B cell (primary cell): ENCODE measurements at regions not wholly inside any gene's neighbourhood (a gene's known extent, or its start where the extent isn't known, plus 50 kb on each side); places are given as distances from the start of the nearest gene placed in this dataset.
"Not testable (repeated sequence)": the region's sequence is repeated elsewhere in the genome, so short reads cannot be mapped to it uniquely, and the experiment has no call there.

Experiments used
- ATAC-seq: fragments of 200-7000 bp; cut with Tn5 transposase; one replicate; pipeline ENCODE4 v1.10.0; 2021; ENCODE audit warnings: low read depth, mild to moderate bottlenecking, moderate number of reproducible peaks, moderate library complexity
- CTCF ChIA-PET: fragments of 350-600 bp; sonication (Branson Sonifier 250); formaldehyde crosslinking; loops from one replicate; lab custom pipeline; 2021; ENCODE audit warnings: antibody characterized with exemption, inconsistent platforms; lab: Charles Lee
- POLR2A ChIA-PET: fragments of 350-600 bp; sonication (Branson Sonifier 250); formaldehyde crosslinking; loops from one replicate; lab custom pipeline; 2021; ENCODE audit warnings: antibody characterized with exemption; lab: Charles Lee
- DNase-seq: peaks from one replicate; pipeline ENCODE4 v3.0.0; 2013
- H2AFZ ChIP-seq: 2 replicates; pipeline ENCODE4 v1.6.1; 2012; ENCODE audit warnings: mild to moderate bottlenecking, low read depth, low read length; ENCODE audit not compliant: insufficient read depth, poor library complexity, severe bottlenecking
- H3K27ac ChIP-seq, 2 donors: 1 replicate in 1 of 2; 2 replicates in 1 of 2; pipeline ENCODE4 v1.5.1; 2012 to 2013; ENCODE audit warnings: low read length in 2 of 2, mild to moderate bottlenecking in 2 of 2, moderate library complexity in 1 of 2
- H3K27me3 ChIP-seq, 4 experiments: fragments of 200-600 bp in 1 of 4; sonication (generic) in 1 of 4; replicated peaks in 1 of 4; 1 replicate in 2 of 4; 2 replicates in 2 of 4; pipeline versions ENCODE4 v1.6.1 to v1.7.0; 2013 to 2016; ENCODE audit warnings: low read length in 3 of 4, mild to moderate bottlenecking in 2 of 4, mixed read lengths in 1 of 4, moderate library complexity in 1 of 4; ENCODE audit not compliant: insufficient read depth in 4 of 4, control insufficient read depth in 3 of 4; ENCODE audit errors: control extremely low read depth in 1 of 4
- H3K36me3 ChIP-seq, 2 experiments: replicated peaks in 1 of 2; 1 replicate in 1 of 2; 2 replicates in 1 of 2; pipeline versions ENCODE4 v1.6.1 to v1.7.1; 2013; ENCODE audit warnings: low read length in 1 of 2; ENCODE audit not compliant: insufficient read depth in 2 of 2, control insufficient read depth in 1 of 2; ENCODE audit errors: control extremely low read depth in 1 of 2, extremely low read depth in 1 of 2
- H3K4me1 ChIP-seq, 2 donors: fragments of 200-600 bp in 1 of 2; sonication (generic) in 1 of 2; 1 replicate in 1 of 2; 2 replicates in 1 of 2; pipeline versions ENCODE4 v1.5.1 to v1.6.1; 2013 to 2017; ENCODE audit warnings: low read length in 2 of 2; ENCODE audit not compliant: control insufficient read depth in 2 of 2, insufficient read depth in 2 of 2
- H3K4me2 ChIP-seq: replicated peaks from 2 replicates; pipeline ENCODE3; 2012; ENCODE audit warnings: mild to moderate bottlenecking, low read depth, low read length; ENCODE audit not compliant: poor library complexity, severe bottlenecking
- H3K4me3 ChIP-seq, 5 experiments: fragments of 200-600 bp in 1 of 5; sonication (generic) in 1 of 5; 1 replicate in 3 of 5; 2 replicates in 2 of 5; pipeline versions ENCODE4 v1.5.1 to v1.7.0; 2011 to 2016; ENCODE audit warnings: low read length in 4 of 5, mild to moderate bottlenecking in 4 of 5, low read depth in 2 of 5, control low read depth in 1 of 5, moderate library complexity in 1 of 5; ENCODE audit not compliant: insufficient read depth in 1 of 5; ENCODE audit errors: control extremely low read depth in 1 of 5, extremely low read depth in 1 of 5
- H3K79me2 ChIP-seq: fragments of 200-600 bp; sonication (generic); one replicate; pipeline ENCODE4 v1.6.0; 2016; ENCODE audit warnings: low read length; ENCODE audit not compliant: control insufficient read depth, insufficient read depth
- H3K9ac ChIP-seq: fragments of 200-600 bp; sonication (generic); 2 replicates; pipeline ENCODE4 v1.6.1; 2017; ENCODE audit warnings: mild to moderate bottlenecking, low read length, moderate library complexity
- H3K9me3 ChIP-seq, 3 donors: one replicate each; pipeline versions ENCODE4 v1.6.1 to v1.7.1; 2013; ENCODE audit warnings: low read length in 2 of 3; ENCODE audit not compliant: control insufficient read depth in 2 of 3, insufficient read depth in 1 of 3; ENCODE audit errors: control extremely low read depth in 1 of 3
- H4K20me1 ChIP-seq: 2 replicates; pipeline ENCODE4 v1.6.0; 2012; ENCODE audit warnings: mild to moderate bottlenecking, low read length; ENCODE audit not compliant: insufficient read depth, control insufficient read depth, poor library complexity, severe bottlenecking
- H3K27ac Mint-ChIP-seq: one replicate; pipeline ENCODE4 v1.8.0; 2021; ENCODE audit warnings: mixed read lengths
- H3K27me3 Mint-ChIP-seq: one replicate; pipeline ENCODE4 v1.8.0; 2021; ENCODE audit warnings: mixed read lengths
- H3K4me1 Mint-ChIP-seq: one replicate; pipeline ENCODE4 v1.8.0; 2021; ENCODE audit warnings: mixed read lengths
- H3K4me3 Mint-ChIP-seq: one replicate; pipeline ENCODE4 v1.8.0; 2021; ENCODE audit warnings: mixed read lengths
- H3K9me3 Mint-ChIP-seq: one replicate; pipeline ENCODE4 v1.8.0; 2022; ENCODE audit warnings: mixed read lengths; ENCODE audit not compliant: insufficient read depth
- CTCF ChIP-seq: fragments of 200-600 bp; IDR thresholded peaks from one replicate; pipeline ENCODE4 v1.8.0; 2022; ENCODE audit warnings: antibody characterized with exemption, mild to moderate bottlenecking
- EZH2 ChIP-seq: IDR thresholded peaks from 2 replicates; pipeline ENCODE4 v1.6.1; 2012; ENCODE audit warnings: borderline replicate concordance, low read depth, mild to moderate bottlenecking, moderate library complexity, low read length; ENCODE audit not compliant: insufficient read depth, poor library complexity, severe bottlenecking
- WGBS: methylation state at CpG from one replicate; pipeline ENCODE4 v1.1.5; 2013; ENCODE audit warnings: missing lambda C conversion rate; ENCODE audit not compliant: insufficient coverage; 5-methylcytosine and 5-hydroxymethylcytosine counted together
- intact Hi-C: fragments of 100-400 bp; cut with micrococcal nuclease; formaldehyde crosslinking; loops from one replicate; pipeline ENCODE4 v1.10.0; 2022

GRCh38 chr10:84879991-84880390 is 551.6 kb downstream of the CCSER2 start:
- POLR2A ChIA-PET: no interaction called here

GRCh38 chr10:84881696-84882095 is 553.3 kb downstream of the CCSER2 start:
- POLR2A ChIA-PET, H4K20me1 ChIP-seq, DNase-seq, H3K9me3 ChIP-seq, H3K36me3 ChIP-seq, H3K4me2 ChIP-seq, H3K4me1 ChIP-seq, H3K9me3 Mint-ChIP-seq, H2AFZ ChIP-seq, H3K4me3 Mint-ChIP-seq, ATAC-seq, H3K27ac Mint-ChIP-seq, H3K9ac ChIP-seq, CTCF ChIA-PET, H3K4me1 Mint-ChIP-seq, H3K4me3 ChIP-seq, H3K27ac ChIP-seq, intact Hi-C loops, H3K79me2 ChIP-seq, H3K27me3 ChIP-seq, H3K27me3 Mint-ChIP-seq: not testable (repeated sequence)
- WGBS: 87% methylated on average over 3 of the region's 3 CpGs

More at GRCh38 chr10:84879991-84880390, 551.6 kb downstream of the CCSER2 start:
- Histone ChIP-seq H3K27ac (no peak overlapping the region), H3K27me3 (no peaks in the 10 kb centered on the region), H2AFZ (no peak overlapping the region), H4K20me1 (no peaks in the 10 kb centered on the region), H3K36me3 (no peaks in the 10 kb centered on the region), H3K4me1 (no peaks in the 10 kb centered on the region), H3K4me2 (no peak overlapping the region), H3K4me3 (no peak overlapping the region), H3K9ac (no peak overlapping the region), H3K9me3 (no peaks in the 10 kb centered on the region), H3K79me2 (no peaks in the 10 kb centered on the region)
- CTCF ChIA-PET: no interaction called here
- Mint-ChIP-seq H3K4me3 (no peak overlapping the region), H3K9me3 (no peaks in the 10 kb centered on the region), H3K27me3 (no peaks in the 10 kb centered on the region), H3K4me1 (no peaks in the 10 kb centered on the region), H3K27ac (no peak overlapping the region)
- ATAC-seq: no peak
- WGBS: no CpG with 5 or more reads among the region's 2 CpGs
- TF ChIP-seq EZH2: no peak
- TF ChIP-seq CTCF: no peak
- no peak for DNase-seq
- intact Hi-C loops: no loop called here
